ENCODE measurements at regions not wholly inside any gene's neighbourhood (a gene's known extent, or its start where the extent isn't known, plus 50 kb on each side); places are given as distances from the start of the nearest gene placed in this dataset.

DNA sequence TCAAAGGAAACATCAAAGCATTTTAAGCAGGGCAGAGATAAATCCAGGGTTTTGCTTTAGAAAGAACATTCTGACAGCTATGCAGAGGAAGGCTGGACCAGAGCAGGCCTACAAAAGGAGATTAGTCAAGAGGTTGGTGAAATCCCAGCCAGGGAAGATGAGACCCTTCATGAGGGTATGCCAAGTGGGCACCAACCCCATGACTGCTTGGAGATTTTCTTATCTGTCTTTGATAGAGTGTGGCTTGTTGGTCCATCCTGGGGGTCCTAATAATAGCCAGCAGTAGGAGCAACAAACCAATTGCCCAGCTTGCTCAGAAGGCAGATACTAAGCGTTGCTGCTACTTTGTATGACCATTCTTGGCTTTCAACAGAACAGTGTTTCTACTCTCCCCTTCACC lies 895.4 kb downstream of the EPHA4 start:
- TF ChIP-seq, protein P1, sequence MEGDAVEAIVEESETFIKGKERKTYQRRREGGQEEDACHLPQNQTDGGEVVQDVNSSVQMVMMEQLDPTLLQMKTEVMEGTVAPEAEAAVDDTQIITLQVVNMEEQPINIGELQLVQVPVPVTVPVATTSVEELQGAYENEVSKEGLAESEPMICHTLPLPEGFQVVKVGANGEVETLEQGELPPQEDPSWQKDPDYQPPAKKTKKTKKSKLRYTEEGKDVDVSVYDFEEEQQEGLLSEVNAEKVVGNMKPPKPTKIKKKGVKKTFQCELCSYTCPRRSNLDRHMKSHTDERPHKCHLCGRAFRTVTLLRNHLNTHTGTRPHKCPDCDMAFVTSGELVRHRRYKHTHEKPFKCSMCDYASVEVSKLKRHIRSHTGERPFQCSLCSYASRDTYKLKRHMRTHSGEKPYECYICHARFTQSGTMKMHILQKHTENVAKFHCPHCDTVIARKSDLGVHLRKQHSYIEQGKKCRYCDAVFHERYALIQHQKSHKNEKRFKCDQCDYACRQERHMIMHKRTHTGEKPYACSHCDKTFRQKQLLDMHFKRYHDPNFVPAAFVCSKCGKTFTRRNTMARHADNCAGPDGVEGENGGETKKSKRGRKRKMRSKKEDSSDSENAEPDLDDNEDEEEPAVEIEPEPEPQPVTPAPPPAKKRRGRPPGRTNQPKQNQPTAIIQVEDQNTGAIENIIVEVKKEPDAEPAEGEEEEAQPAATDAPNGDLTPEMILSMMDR (IDR thresholded peaks at IDR 0.05): no peak
- TF ChIP-seq POLR2A (IDR thresholded peaks at IDR 0.05): no peak

Data from thyroid gland (tissue), 4 donors.